ENCODE measurements at regions not wholly inside any gene's neighbourhood (a gene's known extent, or its start where the extent isn't known, plus 50 kb on each side); places are given as distances from the start of the nearest gene placed in this dataset.
"Not testable (repeated sequence)": the region's sequence is repeated elsewhere in the genome, so short reads cannot be mapped to it uniquely, and the experiment has no call there.

DNA sequence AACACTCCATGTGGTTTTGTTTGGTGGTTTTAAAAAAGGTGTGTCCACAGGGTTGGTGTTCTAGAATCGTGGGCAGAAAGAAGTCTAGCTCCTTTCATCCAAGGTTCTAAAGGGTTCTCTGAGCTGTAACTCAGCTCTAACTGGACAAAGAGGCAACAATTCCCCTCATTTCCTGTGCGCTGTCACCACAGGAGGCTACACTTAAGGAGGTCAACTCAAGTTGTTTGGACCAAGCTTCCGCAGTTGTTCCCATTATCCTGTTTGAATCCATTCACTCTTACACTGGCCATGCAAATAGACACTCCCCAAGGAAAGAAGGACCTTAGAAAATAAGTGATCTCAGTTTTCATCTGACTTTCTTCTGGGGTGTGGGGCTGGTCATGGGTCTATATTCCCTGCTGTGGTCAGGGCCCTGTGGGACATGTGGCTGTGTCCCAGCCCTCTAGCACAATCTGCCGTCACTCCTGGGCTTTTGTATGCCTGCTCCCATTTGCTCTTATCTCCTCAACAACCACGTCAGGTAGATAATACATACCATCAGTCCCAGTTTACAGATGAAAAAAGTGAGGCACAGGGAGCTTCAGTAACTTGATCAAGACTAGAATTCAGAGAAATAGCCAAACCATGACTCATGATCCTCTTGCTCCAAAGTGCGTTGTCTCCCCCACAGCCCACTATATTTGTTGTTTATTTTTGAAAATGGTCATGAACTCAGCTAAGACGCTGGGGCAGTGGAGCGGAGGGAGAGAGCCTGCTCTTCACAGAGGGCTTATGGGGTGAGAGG lies 103.6 kb downstream of the RHOU start:
- Histone ChIP-seq H3K27ac (ENCODE audit: low read length) (no peak overlapping the region), H3K4me3 (ENCODE audit: low read length) (no peak overlapping the region), H3K36me3 (ENCODE audit: insufficient read depth, low read depth, low read length) (no peaks in the 10 kb centered on the region), H3K4me1 (ENCODE audit: insufficient read depth, low read length) (0 out of 2 replicates have a peak, but pooled peaks cover 5% of the 10 kb centered on the region), H3K27me3 (ENCODE audit: insufficient read depth, low read length) (no peaks in the 10 kb centered on the region), H3K9ac (ENCODE audit: low read depth, low read length) (no peak overlapping the region), H3K9me3 (ENCODE audit: insufficient read depth, low read depth, low read length) (peaks cover 7% of the 10 kb centered on the region; the same call in 1 of the 2 replicates)

DNA sequence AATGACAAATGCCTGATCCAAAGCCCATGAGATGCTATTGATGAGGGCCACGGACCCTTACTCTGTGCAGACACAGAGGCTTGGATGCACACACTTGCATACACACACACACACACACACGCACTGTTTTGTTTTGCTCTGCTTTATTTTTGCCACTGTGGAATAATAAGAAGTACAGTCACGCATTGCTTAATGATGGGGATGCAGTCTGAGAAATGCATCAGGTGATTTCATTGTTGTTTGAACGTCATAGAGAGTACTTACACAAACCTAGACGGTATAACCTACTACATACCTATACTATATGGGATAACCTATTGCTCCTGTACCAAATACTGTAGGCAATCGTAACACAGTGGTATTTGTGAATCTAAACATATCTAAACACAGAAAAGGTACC lies 104.4 kb downstream of the RHOU start:
- Histone ChIP-seq H3K4me3 (ENCODE audit: low read length) (no peak overlapping the region), H3K9me3 (ENCODE audit: insufficient read depth, low read depth, low read length) (peaks cover 7% of the 10 kb centered on the region; the same call in 1 of the 2 replicates), H3K27ac (ENCODE audit: low read length) (no peak overlapping the region), H3K4me1 (ENCODE audit: insufficient read depth, low read length) (0 out of 2 replicates have a peak, but pooled peaks cover 5% of the 10 kb centered on the region), H3K36me3 (ENCODE audit: insufficient read depth, low read depth, low read length) (no peaks in the 10 kb centered on the region), H3K27me3 (ENCODE audit: insufficient read depth, low read length) (no peaks in the 10 kb centered on the region), H3K9ac (ENCODE audit: low read depth, low read length) (no peak overlapping the region)

DNA sequence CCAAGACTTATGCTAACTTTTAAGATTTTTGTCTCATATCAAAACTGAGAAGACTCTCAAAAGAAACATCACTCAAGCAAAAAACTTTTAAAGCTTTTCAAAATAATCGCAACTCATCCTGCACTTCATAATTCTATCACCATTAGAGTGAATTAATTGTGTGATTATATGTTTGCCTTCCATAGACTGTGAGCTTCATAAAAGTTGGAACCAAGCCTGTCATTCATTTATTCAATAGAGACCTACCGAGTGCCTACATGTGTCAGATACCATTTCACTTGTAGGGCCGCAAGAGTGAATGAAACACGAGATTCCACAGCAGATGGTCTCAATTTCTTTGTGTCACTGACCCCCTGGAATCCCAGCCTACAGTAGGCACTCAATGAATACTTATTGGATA lies 106.4 kb downstream of the RHOU start:
- Histone ChIP-seq H3K4me1 (ENCODE audit: insufficient read depth, low read length) (0 out of 2 replicates have a peak, but pooled peaks cover 5% of the 10 kb centered on the region), H3K4me3 (ENCODE audit: low read length) (no peak overlapping the region), H3K9ac (ENCODE audit: low read depth, low read length) (no peak overlapping the region), H3K27me3 (ENCODE audit: insufficient read depth, low read length) (no peaks in the 10 kb centered on the region), H3K27ac (ENCODE audit: low read length) (no peak overlapping the region), H3K36me3 (ENCODE audit: insufficient read depth, low read depth, low read length) (no peaks in the 10 kb centered on the region), H3K9me3 (ENCODE audit: insufficient read depth, low read depth, low read length) (peaks cover 7% of the 10 kb centered on the region; the same call in 1 of the 2 replicates)

DNA sequence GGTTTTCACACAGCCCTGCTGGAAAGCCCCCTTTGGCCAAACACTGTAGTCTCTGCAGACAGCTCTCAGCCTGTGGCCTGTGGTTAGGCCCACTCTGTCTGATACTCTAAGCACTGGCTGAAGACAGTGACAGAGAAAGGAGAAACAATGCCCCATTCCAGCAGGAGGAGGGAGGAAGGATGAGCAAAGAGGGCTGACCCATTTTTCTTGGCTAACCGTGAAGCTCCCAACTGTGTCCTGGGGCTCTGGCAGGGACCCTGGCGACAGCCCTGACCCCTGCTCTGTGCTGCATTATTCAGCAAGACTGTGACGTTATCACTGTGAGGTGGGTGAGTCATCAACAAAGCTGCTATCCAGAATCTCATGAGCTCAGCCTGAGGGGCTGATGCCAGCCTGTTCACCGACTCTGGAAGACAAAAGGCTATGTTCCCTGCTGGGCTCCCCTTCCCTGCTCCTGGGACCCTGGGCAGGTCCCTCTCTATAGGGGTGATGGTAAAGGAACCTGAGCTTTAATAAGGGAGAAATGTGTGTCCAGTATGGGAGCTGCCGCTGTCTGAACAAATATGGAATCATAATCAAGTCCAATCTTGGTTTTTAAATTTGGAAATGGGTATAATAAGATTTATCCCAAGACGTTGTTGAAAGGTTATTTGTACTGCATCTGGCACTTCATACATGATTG lies 107.0 kb downstream of the RHOU start:
- Histone ChIP-seq H3K27ac (ENCODE audit: low read length) (no peak overlapping the region), H3K36me3 (ENCODE audit: insufficient read depth, low read depth, low read length) (no peaks in the 10 kb centered on the region), H3K4me1 (ENCODE audit: insufficient read depth, low read length) (0 out of 2 replicates have a peak, but pooled peaks cover 5% of the 10 kb centered on the region), H3K9ac (ENCODE audit: low read depth, low read length) (no peak overlapping the region), H3K9me3 (ENCODE audit: insufficient read depth, low read depth, low read length) (peaks cover 7% of the 10 kb centered on the region; the same call in 1 of the 2 replicates), H3K4me3 (ENCODE audit: low read length) (no peak overlapping the region), H3K27me3 (ENCODE audit: insufficient read depth, low read length) (no peaks in the 10 kb centered on the region)

DNA sequence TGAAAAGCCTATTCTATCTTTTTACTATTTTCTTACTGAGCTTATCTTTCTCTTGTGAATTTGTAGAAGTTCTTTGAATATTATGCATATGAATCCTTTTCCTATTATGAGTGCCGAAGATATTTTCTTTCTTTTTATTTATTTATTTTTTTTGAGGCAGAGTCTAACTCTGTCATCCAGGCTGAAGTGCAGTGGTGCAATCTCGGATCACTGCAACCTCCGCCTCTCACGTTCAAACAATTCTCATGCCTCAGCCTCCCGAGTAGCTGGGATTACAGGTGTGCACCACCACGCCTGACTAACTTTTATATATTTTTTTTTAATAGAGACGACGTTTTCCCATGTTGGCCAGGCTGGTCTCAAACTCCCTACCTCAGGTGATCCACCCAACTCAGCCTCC lies 109.8 kb downstream of the RHOU start:
- Histone ChIP-seq H3K27ac (ENCODE audit: low read length) (no peak overlapping the region), H3K36me3 (ENCODE audit: insufficient read depth, low read depth, low read length) (no peaks in the 10 kb centered on the region), H3K4me1 (ENCODE audit: insufficient read depth, low read length) (peaks cover 18% of the 10 kb centered on the region; the same call in 1 of the 2 replicates), H3K9ac (ENCODE audit: low read depth, low read length) (no peak overlapping the region), H3K27me3 (ENCODE audit: insufficient read depth, low read length) (no peaks in the 10 kb centered on the region), H3K9me3 (ENCODE audit: insufficient read depth, low read depth, low read length) (peaks cover 7% of the 10 kb centered on the region; the same call in 1 of the 2 replicates), H3K4me3 (ENCODE audit: low read length) (no peak overlapping the region)

GRCh38 chr1:228846952-228847351 lies 111.7 kb downstream of the RHOU start:
- no peak overlapping the region for H3K27ac ChIP-seq (ENCODE audit: low read length)
- peaks cover 16% of the 10 kb centered on the region; the same call in 1 of the 2 replicates for H3K4me1 ChIP-seq (ENCODE audit: insufficient read depth, low read length)
- H3K9ac ChIP-seq (ENCODE audit: low read depth, low read length) = no peak overlapping the region
- H3K9me3 ChIP-seq (ENCODE audit: insufficient read depth, low read depth, low read length) = peaks cover 14% of the 10 kb centered on the region
- no peaks in the 10 kb centered on the region for H3K36me3 ChIP-seq (ENCODE audit: insufficient read depth, low read depth, low read length)
- no peak overlapping the region for H3K4me3 ChIP-seq (ENCODE audit: low read length)
- no peaks in the 10 kb centered on the region for H3K27me3 ChIP-seq (ENCODE audit: insufficient read depth, low read length)

GRCh38 chr1:228847451-228847850 lies 112.2 kb downstream of the RHOU start:
- not testable (repeated sequence) for H3K36me3 ChIP-seq (ENCODE audit: insufficient read depth, low read depth, low read length); H3K27ac ChIP-seq (ENCODE audit: low read length)

DNA sequence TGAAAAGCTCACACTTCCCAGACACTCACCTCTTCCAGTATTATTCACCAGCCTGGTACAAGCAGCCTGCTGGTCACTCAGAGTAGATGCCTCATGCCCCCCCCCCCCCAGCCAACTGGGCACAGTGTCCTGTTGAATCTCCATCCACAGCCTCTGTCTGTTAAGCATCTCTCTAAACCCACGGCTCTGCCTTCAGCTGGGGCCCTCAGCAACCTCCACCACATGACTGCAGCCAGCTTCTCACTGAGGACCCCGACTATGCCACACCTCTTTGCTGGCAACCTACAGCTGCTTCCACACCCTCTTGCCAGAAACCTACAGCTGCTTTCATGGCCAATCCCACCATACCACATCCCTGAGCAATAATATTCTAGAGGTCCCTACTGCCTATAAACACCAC lies 113.1 kb downstream of the RHOU start:
- Histone ChIP-seq H3K4me1 (ENCODE audit: insufficient read depth, low read length) (peaks cover 15% of the 10 kb centered on the region), H3K9me3 (ENCODE audit: insufficient read depth, low read depth, low read length) (peaks cover 7% of the 10 kb centered on the region), H3K27ac (ENCODE audit: low read length) (no peak overlapping the region), H3K27me3 (ENCODE audit: insufficient read depth, low read length) (no peaks in the 10 kb centered on the region), H3K36me3 (ENCODE audit: insufficient read depth, low read depth, low read length) (no peaks in the 10 kb centered on the region), H3K9ac (ENCODE audit: low read depth, low read length) (no peak overlapping the region), H3K4me3 (ENCODE audit: low read length) (no peak overlapping the region)

More at GRCh38 chr1:228847451-228847850, 112.2 kb downstream of the RHOU start:
- H3K4me1 ChIP-seq (ENCODE audit: insufficient read depth, low read length) = peaks cover 13% of the 10 kb centered on the region; the same call in 1 of the 2 replicates
- H3K4me3 ChIP-seq (ENCODE audit: low read length); H3K9ac ChIP-seq (ENCODE audit: low read depth, low read length); H3K27me3 ChIP-seq (ENCODE audit: insufficient read depth, low read length): not testable (repeated sequence)
- H3K9me3 ChIP-seq (ENCODE audit: insufficient read depth, low read depth, low read length) = peaks cover 13% of the 10 kb centered on the region

GRCh38 chr1:228849011-228849541 lies 113.8 kb downstream of the RHOU start:
- Histone ChIP-seq H3K36me3 (ENCODE audit: insufficient read depth, low read depth, low read length) (no peaks in the 10 kb centered on the region), H3K27ac (ENCODE audit: low read length) (no peak overlapping the region), H3K27me3 (ENCODE audit: insufficient read depth, low read length) (no peaks in the 10 kb centered on the region), H3K9me3 (ENCODE audit: insufficient read depth, low read depth, low read length) (peaks cover 7% of the 10 kb centered on the region), H3K4me1 (ENCODE audit: insufficient read depth, low read length) (peaks cover 22% of the 10 kb centered on the region), H3K4me3 (ENCODE audit: low read length) (no peak overlapping the region), H3K9ac (ENCODE audit: low read depth, low read length) (no peak overlapping the region)

DNA sequence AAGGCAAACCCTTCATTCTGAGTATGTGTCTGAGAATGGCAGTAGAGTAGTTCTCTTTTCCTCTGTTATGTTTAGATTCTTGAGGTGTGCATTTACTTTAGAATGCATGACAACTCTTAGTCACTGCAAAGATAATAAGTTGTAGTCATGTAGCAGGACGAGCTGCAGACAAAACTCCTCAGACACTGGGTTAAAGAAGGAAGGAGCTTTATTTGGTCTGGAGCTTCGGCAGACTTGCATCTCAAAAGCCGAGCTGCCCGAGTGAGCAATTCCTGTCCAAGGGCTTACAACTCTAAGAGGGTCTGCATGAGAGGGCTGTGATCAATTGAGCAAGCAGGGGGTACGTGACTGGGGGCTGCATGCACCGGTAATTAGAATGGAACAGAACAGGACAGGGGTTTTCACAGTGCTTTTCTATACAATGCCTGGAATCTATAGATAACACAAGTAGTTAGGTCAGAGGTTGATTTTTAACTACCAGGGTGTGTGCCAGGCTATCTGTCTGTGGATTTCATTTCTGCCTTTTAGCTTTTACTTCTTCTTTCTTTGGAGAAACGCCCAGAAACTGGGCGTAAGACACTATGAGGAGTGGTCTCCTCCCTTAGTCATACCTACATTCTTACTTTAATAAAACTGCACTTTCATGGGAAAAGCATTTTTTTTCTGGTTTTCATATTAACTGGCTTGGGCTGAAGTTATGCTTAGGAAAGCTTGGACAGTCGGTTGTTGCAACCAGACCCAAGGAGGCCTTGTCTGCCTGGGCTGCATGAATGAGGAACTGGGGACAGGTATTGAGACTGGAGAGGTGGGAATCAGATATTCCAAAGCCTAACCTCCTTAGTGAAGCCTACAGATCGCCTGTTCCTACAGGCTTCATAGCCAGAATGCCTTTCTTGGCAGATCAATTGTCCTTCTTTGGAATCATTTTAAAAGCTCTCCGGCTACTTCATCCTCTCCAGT lies 115.1 kb downstream of the RHOU start:
- no peak overlapping the region for H3K27ac ChIP-seq (ENCODE audit: low read length)
- H3K4me3 ChIP-seq (ENCODE audit: low read length) = no peak overlapping the region
- no peaks in the 10 kb centered on the region for H3K27me3 ChIP-seq (ENCODE audit: insufficient read depth, low read length)
- H3K4me1 ChIP-seq (ENCODE audit: insufficient read depth, low read length) = peaks cover 22% of the 10 kb centered on the region
- H3K9me3 ChIP-seq (ENCODE audit: insufficient read depth, low read depth, low read length) = peaks cover 7% of the 10 kb centered on the region
- H3K9ac ChIP-seq (ENCODE audit: low read depth, low read length) = no peak overlapping the region
- no peaks in the 10 kb centered on the region for H3K36me3 ChIP-seq (ENCODE audit: insufficient read depth, low read depth, low read length)

- Histone ChIP-seq H3K4me3 (ENCODE audit: low read length) (no peak overlapping the region), H3K27me3 (ENCODE audit: insufficient read depth, low read length) (no peaks in the 10 kb centered on the region), H3K27ac (ENCODE audit: low read length) (no peak overlapping the region), H3K4me1 (ENCODE audit: insufficient read depth, low read length) (peaks cover 22% of the 10 kb centered on the region), H3K36me3 (ENCODE audit: insufficient read depth, low read depth, low read length) (no peaks in the 10 kb centered on the region), H3K9ac (ENCODE audit: low read depth, low read length) (no peak overlapping the region), H3K9me3 (ENCODE audit: insufficient read depth, low read depth, low read length) (peaks cover 7% of the 10 kb centered on the region)
Observed at GRCh38 chr1:228851193-228851592, 115.9 kb downstream of the RHOU start.
